ENCODE measurements at regions not wholly inside any gene's neighbourhood (a gene's known extent, or its start where the extent isn't known, plus 50 kb on each side); places are given as distances from the start of the nearest gene placed in this dataset.

- TF ChIP-seq ZNF407 (CRISPR knock-in tag; IDR thresholded peaks at IDR 0.05; ENCODE audit: not compliant biosample characterization), result no peak
- no peak for TF ChIP-seq ZFP62 (CRISPR knock-in tag; IDR thresholded peaks at IDR 0.05)
- no peak for TF ChIP-seq ZBTB44 (CRISPR knock-in tag; IDR thresholded peaks at IDR 0.05)
These were observed 285.5 kb upstream of the LRRTM4 start (continued) for GRCh38 chr2:77807531-77808215.

Measured in HepG2 (cell line).